ENCODE measurements at regions not wholly inside any gene's neighbourhood (a gene's known extent, or its start where the extent isn't known, plus 50 kb on each side); places are given as distances from the start of the nearest gene placed in this dataset.
"Not testable (repeated sequence)": the region's sequence is repeated elsewhere in the genome, so short reads cannot be mapped to it uniquely, and the experiment has no call there.

- no peak for DNase-seq (ENCODE audit: extremely low read depth, insufficient read length)
- Histone ChIP-seq H3K4me3 (replicated peaks; ENCODE audit: low read depth, low read length) (no peak overlapping the region), H3K36me3 (ENCODE audit: control insufficient read depth, insufficient read depth, low read length) (no peaks in the 10 kb centered on the region), H3K27me3 (replicated peaks; ENCODE audit: control insufficient read depth, insufficient read depth, low read length) (no peaks in the 10 kb centered on the region)
- TF ChIP-seq CTCF (IDR thresholded peaks at IDR 0.05; ENCODE audit: insufficient read depth, low read length, poor library complexity, severe bottlenecking) = no peak
These were observed 272.0 kb upstream of the ATP11B start for GRCh38 chr3:182521339-182521738.

GRCh38 chr3:182523424-182523823 is 269.9 kb upstream of the ATP11B start:
- not testable (repeated sequence) for DNase-seq (ENCODE audit: extremely low read depth, insufficient read length); H3K27me3 ChIP-seq (replicated peaks; ENCODE audit: control insufficient read depth, insufficient read depth, low read length); H3K36me3 ChIP-seq (ENCODE audit: control insufficient read depth, insufficient read depth, low read length); H3K4me3 ChIP-seq (replicated peaks; ENCODE audit: low read depth, low read length)

GRCh38 chr3:182523836-182524235 is 269.5 kb upstream of the ATP11B start:
- DNase-seq (ENCODE audit: extremely low read depth, insufficient read length) = no peak
- TF ChIP-seq CTCF (IDR thresholded peaks at IDR 0.05; ENCODE audit: insufficient read depth, low read length, poor library complexity, severe bottlenecking) = no peak

GRCh38 chr3:182524711-182525401 is 268.4 kb upstream of the ATP11B start:
- Histone ChIP-seq H3K4me3 (replicated peaks; ENCODE audit: low read depth, low read length) (no peak overlapping the region), H3K36me3 (ENCODE audit: control insufficient read depth, insufficient read depth, low read length) (no peaks in the 10 kb centered on the region), H3K27me3 (replicated peaks; ENCODE audit: control insufficient read depth, insufficient read depth, low read length) (no peaks in the 10 kb centered on the region; the same call in 1 of the 2 replicates)
- no peak for DNase-seq (ENCODE audit: extremely low read depth, insufficient read length)
- TF ChIP-seq CTCF (IDR thresholded peaks at IDR 0.05; ENCODE audit: insufficient read depth, low read length, poor library complexity, severe bottlenecking) = no peak

More at GRCh38 chr3:182523836-182524235, 269.5 kb upstream of the ATP11B start:
- Histone ChIP-seq H3K36me3 (ENCODE audit: control insufficient read depth, insufficient read depth, low read length) (no peaks in the 10 kb centered on the region), H3K27me3 (replicated peaks; ENCODE audit: control insufficient read depth, insufficient read depth, low read length) (no peaks in the 10 kb centered on the region), H3K4me3 (replicated peaks; ENCODE audit: low read depth, low read length) (no peak overlapping the region)

- no peak for TF ChIP-seq CTCF (IDR thresholded peaks at IDR 0.05; ENCODE audit: insufficient read depth, low read length, poor library complexity, severe bottlenecking)
- Histone ChIP-seq H3K27me3 (replicated peaks; ENCODE audit: control insufficient read depth, insufficient read depth, low read length) (no peaks in the 10 kb centered on the region; the same call in 1 of the 2 replicates), H3K36me3 (ENCODE audit: control insufficient read depth, insufficient read depth, low read length) (no peaks in the 10 kb centered on the region), H3K4me3 (replicated peaks; ENCODE audit: low read depth, low read length) (no peak overlapping the region)
- no peak for DNase-seq (ENCODE audit: extremely low read depth, insufficient read length)
These were observed 267.4 kb upstream of the ATP11B start for GRCh38 chr3:182525766-182526374.

GRCh38 chr3:182527745-182528144 is 265.6 kb upstream of the ATP11B start:
- no peak for TF ChIP-seq CTCF (IDR thresholded peaks at IDR 0.05; ENCODE audit: insufficient read depth, low read length, poor library complexity, severe bottlenecking)
- H3K36me3 ChIP-seq (ENCODE audit: control insufficient read depth, insufficient read depth, low read length) = no peaks in the 10 kb centered on the region
- H3K4me3 ChIP-seq (replicated peaks; ENCODE audit: low read depth, low read length) = no peak overlapping the region
- H3K27me3 ChIP-seq (replicated peaks; ENCODE audit: control insufficient read depth, insufficient read depth, low read length) = no peaks in the 10 kb centered on the region; the same call in 1 of the 2 replicates
- no peak for DNase-seq (ENCODE audit: extremely low read depth, insufficient read length)
